DOHH2 (cell line): ENCODE measurements at regions not wholly inside any gene's neighbourhood (a gene's known extent, or its start where the extent isn't known, plus 50 kb on each side); places are given as distances from the start of the nearest gene placed in this dataset.
A peak's percentile ranks its signal among the peaks of the same experiment; 100 is the strongest.

ENCODE experiments used
- H3F3A ChIP-seq: fragments of 200-600 bp; sonication (generic), shearing (Covaris generic); 2 replicates; pipeline ENCODE4 v1.6.0; 2016; ENCODE audit warnings: antibody characterized with exemption, mild to moderate bottlenecking; ENCODE audit not compliant: control insufficient read depth, insufficient read depth
- H3K27ac ChIP-seq: fragments of 200-600 bp; sonication (generic); 2 replicates; pipeline ENCODE4 v1.5.1; 2014; ENCODE audit warnings: low read depth, mild to moderate bottlenecking, low read length, moderate library complexity
- H3K27me3 ChIP-seq: fragments of 200-600 bp; sonication (generic); 2 replicates; pipeline ENCODE4 v1.6.1; 2014; ENCODE audit warnings: mild to moderate bottlenecking, low read length, mixed read lengths; ENCODE audit not compliant: control insufficient read depth
- H3K36me3 ChIP-seq: fragments of 200-600 bp; sonication (generic); 2 replicates; pipeline ENCODE4 v1.6.1; 2014; ENCODE audit warnings: mild to moderate bottlenecking, low read length, moderate library complexity, mixed read lengths; ENCODE audit not compliant: control insufficient read depth
- H3K4me1 ChIP-seq: fragments of 200-600 bp; sonication (generic); 2 replicates; pipeline ENCODE4 v1.6.1; 2014; ENCODE audit warnings: mild to moderate bottlenecking, low read length, mixed read lengths; ENCODE audit not compliant: control insufficient read depth
- H3K4me2 ChIP-seq: fragments of 200-600 bp; sonication (generic); 2 replicates; pipeline ENCODE4 v1.6.0; 2014; ENCODE audit warnings: mild to moderate bottlenecking, low read length, moderate library complexity
- H3K4me3 ChIP-seq: fragments of 200-600 bp; sonication (generic); 2 replicates; pipeline ENCODE4 v1.5.1; 2014; ENCODE audit warnings: mild to moderate bottlenecking, low read length, mixed read lengths
- H3K79me2 ChIP-seq: fragments of 200-600 bp; sonication (generic); 2 replicates; pipeline ENCODE4 v1.6.1; 2014; ENCODE audit warnings: mild to moderate bottlenecking, low read length, mixed read lengths; ENCODE audit not compliant: control insufficient read depth
- H3K9me2 ChIP-seq: fragments of 200-600 bp; sonication (generic); replicated peaks from 2 replicates; pipeline ENCODE4 v1.6.1; 2014; ENCODE audit warnings: mild to moderate bottlenecking, low read length, mixed read lengths; ENCODE audit not compliant: control insufficient read depth
- H3K9me3 ChIP-seq: fragments of 200-600 bp; sonication (generic); 2 replicates; pipeline ENCODE4 v1.6.1; 2014; ENCODE audit warnings: antibody characterized with exemption, low read length, mixed read lengths; ENCODE audit not compliant: control insufficient read depth, insufficient read depth
- H4K20me1 ChIP-seq: fragments of 200-600 bp; sonication (generic); 2 replicates; pipeline ENCODE4 v1.6.0; 2014; ENCODE audit warnings: low read depth, mild to moderate bottlenecking, antibody characterized with exemption, low read length, moderate library complexity; ENCODE audit not compliant: control insufficient read depth, insufficient read depth
- EZH2phosphoT487 ChIP-seq: fragments of 200-600 bp; sonication (generic); IDR thresholded peaks from 2 replicates; pipeline ENCODE4 v1.6.1; 2017; ENCODE audit warnings: borderline replicate concordance, mild to moderate bottlenecking, antibody characterized with exemption, low read length, moderate library complexity, mixed read lengths
- TF ChIP-seq, protein P1 (sequence below): fragments of 200-600 bp; sonication (generic); IDR thresholded peaks from one replicate; pipeline ENCODE4 v1.5.1; 2014; ENCODE audit warnings: antibody characterized with exemption, mild to moderate bottlenecking, low read depth, low read length; ENCODE audit not compliant: poor library complexity, severe bottlenecking

GRCh38 chr12:95416111-95416636 is 57.8 kb upstream of the METAP2 start:
- Histone ChIP-seq H3K4me2 (peak overlapping the region; percentile 66), H3F3A (peaks cover 52% of the 10 kb centered on the region), H3K36me3 (no peaks in the 10 kb centered on the region), H3K27me3 (no peaks in the 10 kb centered on the region), H3K27ac (peak overlapping the region; percentile 93), H3K9me2 (no peaks in the 10 kb centered on the region), H3K4me3 (peak overlapping the region; percentile 48), H3K4me1 (peaks cover 78% of the 10 kb centered on the region), H3K9me3 (no peaks in the 10 kb centered on the region), H4K20me1 (no peaks in the 10 kb centered on the region), H3K79me2 (no peaks in the 10 kb centered on the region)
- TF ChIP-seq EZH2phosphoT487 = no peak
- TF ChIP-seq, protein P1, sequence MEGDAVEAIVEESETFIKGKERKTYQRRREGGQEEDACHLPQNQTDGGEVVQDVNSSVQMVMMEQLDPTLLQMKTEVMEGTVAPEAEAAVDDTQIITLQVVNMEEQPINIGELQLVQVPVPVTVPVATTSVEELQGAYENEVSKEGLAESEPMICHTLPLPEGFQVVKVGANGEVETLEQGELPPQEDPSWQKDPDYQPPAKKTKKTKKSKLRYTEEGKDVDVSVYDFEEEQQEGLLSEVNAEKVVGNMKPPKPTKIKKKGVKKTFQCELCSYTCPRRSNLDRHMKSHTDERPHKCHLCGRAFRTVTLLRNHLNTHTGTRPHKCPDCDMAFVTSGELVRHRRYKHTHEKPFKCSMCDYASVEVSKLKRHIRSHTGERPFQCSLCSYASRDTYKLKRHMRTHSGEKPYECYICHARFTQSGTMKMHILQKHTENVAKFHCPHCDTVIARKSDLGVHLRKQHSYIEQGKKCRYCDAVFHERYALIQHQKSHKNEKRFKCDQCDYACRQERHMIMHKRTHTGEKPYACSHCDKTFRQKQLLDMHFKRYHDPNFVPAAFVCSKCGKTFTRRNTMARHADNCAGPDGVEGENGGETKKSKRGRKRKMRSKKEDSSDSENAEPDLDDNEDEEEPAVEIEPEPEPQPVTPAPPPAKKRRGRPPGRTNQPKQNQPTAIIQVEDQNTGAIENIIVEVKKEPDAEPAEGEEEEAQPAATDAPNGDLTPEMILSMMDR = no peak

GRCh38 chr12:95417372-95417771 is 56.6 kb upstream of the METAP2 start:
- Histone ChIP-seq H3K9me2 (no peaks in the 10 kb centered on the region), H3K36me3 (no peaks in the 10 kb centered on the region), H3F3A (peaks cover 40% of the 10 kb centered on the region), H3K27me3 (no peaks in the 10 kb centered on the region), H3K4me3 (peak overlapping the region; percentile 48), H3K4me2 (peak overlapping the region; percentile 66), H3K79me2 (no peaks in the 10 kb centered on the region), H4K20me1 (no peaks in the 10 kb centered on the region), H3K4me1 (peaks cover 67% of the 10 kb centered on the region), H3K27ac (peak overlapping the region; percentile 93), H3K9me3 (no peaks in the 10 kb centered on the region)
- no peak for TF ChIP-seq EZH2phosphoT487
- TF ChIP-seq, protein P1 = no peak

GRCh38 chr12:95418142-95418541 is 55.8 kb upstream of the METAP2 start:
- TF ChIP-seq, protein P1 = no peak
- no peak for TF ChIP-seq EZH2phosphoT487
- Histone ChIP-seq H3K4me2 (peak overlapping the region; percentile 66), H3K4me1 (peaks cover 61% of the 10 kb centered on the region), H3F3A (peaks cover 40% of the 10 kb centered on the region), H3K79me2 (no peaks in the 10 kb centered on the region), H3K27ac (peak overlapping the region; percentile 93), H3K4me3 (peak overlapping the region; percentile 48), H3K36me3 (no peaks in the 10 kb centered on the region), H3K27me3 (no peaks in the 10 kb centered on the region), H3K9me2 (no peaks in the 10 kb centered on the region), H4K20me1 (no peaks in the 10 kb centered on the region), H3K9me3 (no peaks in the 10 kb centered on the region)
